Fibroblast of villous mesenchyme (primary cell): ENCODE measurements at regions not wholly inside any gene's neighbourhood (a gene's known extent, or its start where the extent isn't known, plus 50 kb on each side); places are given as distances from the start of the nearest gene placed in this dataset.

Experiments
- DNase-seq: peaks from one replicate; pipeline ENCODE4 v3.0.0-alpha.2; 2010; ENCODE audit warnings: low read depth
- H3K4me3 ChIP-seq: 2 replicates; pipeline ENCODE4 v1.5.1; 2011; ENCODE audit warnings: low read depth, mild to moderate bottlenecking, low read length
- TF ChIP-seq, protein P1 (sequence below): IDR thresholded peaks from 2 replicates; pipeline ENCODE4 v1.5.1; 2012; ENCODE audit warnings: low read depth, mild to moderate bottlenecking, low read length; ENCODE audit not compliant: insufficient read depth

DNA sequence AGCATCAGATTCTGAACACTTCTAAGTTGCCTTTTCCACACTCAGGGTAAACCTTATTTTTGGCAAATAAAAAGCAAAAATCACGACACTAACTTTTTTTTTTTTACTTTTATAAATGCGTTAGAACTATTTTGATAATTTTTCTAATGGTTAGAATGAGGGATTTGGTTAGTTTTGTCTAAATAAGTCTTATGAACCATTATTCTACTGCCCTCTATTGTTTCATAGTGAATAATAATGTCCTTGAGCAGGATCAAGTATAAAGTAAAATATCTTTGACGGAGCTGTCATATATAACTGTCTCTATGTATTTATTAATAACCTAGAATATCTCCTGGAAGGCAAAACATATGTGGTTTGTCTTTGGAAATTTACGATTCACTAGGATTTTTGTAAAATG lies 631.8 kb downstream of the GABRG2 start:
- TF ChIP-seq, protein P1, sequence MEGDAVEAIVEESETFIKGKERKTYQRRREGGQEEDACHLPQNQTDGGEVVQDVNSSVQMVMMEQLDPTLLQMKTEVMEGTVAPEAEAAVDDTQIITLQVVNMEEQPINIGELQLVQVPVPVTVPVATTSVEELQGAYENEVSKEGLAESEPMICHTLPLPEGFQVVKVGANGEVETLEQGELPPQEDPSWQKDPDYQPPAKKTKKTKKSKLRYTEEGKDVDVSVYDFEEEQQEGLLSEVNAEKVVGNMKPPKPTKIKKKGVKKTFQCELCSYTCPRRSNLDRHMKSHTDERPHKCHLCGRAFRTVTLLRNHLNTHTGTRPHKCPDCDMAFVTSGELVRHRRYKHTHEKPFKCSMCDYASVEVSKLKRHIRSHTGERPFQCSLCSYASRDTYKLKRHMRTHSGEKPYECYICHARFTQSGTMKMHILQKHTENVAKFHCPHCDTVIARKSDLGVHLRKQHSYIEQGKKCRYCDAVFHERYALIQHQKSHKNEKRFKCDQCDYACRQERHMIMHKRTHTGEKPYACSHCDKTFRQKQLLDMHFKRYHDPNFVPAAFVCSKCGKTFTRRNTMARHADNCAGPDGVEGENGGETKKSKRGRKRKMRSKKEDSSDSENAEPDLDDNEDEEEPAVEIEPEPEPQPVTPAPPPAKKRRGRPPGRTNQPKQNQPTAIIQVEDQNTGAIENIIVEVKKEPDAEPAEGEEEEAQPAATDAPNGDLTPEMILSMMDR, result no peak
- no peak for DNase-seq
- no peak overlapping the region for H3K4me3 ChIP-seq

DNA sequence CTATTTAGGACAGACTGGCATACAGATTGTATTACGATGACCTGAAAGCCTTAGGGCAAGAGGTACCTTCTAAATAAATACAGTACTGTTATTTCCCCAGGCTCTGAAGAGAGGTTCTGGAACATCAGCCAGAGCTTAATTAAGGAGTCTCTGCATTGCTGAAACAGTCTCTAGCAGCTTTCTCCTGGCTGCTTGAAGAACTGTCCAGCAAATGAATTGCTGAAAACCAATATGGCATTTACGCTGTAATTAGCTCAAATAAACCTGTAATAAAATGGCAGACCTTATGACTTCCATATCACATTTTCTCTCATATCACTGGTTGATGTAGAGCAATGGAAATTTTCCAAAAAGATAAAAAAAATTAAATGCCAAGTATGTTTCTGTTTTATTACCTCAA lies 636.3 kb downstream of the GABRG2 start:
- DNase-seq, result no peak
- no peak overlapping the region for H3K4me3 ChIP-seq
- TF ChIP-seq, protein P1, result no peak

DNA sequence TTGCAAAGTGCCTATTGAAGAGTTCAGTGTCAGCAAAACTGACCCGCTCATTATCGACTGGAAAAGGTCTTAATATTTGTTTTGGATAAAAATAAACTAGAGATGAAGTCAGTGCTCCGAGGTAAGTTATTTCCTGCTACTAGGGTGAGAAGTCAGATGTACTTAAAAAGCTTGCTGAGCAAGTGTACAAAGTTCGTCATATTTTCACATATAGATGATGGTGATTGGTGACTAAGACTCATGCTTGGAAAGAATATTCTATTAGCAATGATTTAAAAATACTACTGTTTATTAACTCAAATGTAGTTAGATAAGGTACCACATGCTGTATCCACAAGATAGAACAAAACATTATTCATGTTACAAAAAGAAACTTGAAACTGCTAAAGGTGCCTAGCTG lies 643.7 kb downstream of the GABRG2 start:
- no peak overlapping the region for H3K4me3 ChIP-seq
- TF ChIP-seq, protein P1, result no peak
- DNase-seq, result no peak

DNA sequence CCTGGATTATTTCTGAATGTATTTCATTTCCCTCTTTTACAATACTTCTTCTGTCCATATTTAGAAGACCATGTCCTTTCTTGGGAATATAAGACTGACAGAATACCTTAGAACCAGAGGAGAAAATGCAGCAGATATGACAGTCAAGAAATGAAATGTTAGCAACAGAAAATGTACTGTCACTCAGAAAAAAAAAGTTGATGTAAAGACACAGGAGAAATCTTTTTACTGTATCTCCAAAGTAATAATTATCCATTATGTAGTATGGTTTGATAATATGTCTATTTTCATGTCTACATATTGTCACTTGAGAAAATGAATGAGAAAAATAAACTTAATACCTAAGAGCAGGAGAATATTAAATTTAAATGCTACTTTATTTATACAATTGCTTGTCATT lies 652.1 kb downstream of the GABRG2 start:
- no peak overlapping the region for H3K4me3 ChIP-seq
- TF ChIP-seq, protein P1, result no peak
- no peak for DNase-seq

DNA sequence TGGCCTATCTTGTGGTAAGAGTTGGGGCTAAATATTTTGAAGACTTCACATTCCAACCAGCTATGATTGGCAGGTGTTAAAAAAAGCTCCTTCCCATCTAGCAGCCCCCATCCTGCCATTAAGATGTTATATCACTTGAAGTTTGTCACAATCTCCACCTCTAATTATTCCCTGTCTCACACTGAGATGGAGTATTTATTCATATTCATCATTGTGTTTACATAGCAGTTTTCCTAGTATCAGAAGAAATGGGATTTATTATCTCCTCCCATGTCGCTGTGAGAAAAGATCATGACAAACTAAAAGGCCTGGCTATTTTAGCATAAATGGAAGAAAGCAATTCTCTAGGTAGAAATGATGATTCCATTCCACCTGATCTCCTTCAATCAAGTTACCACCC lies 653.6 kb downstream of the GABRG2 start:
- DNase-seq, result no peak
- TF ChIP-seq, protein P1, result no peak
- H3K4me3 ChIP-seq, result no peak overlapping the region

DNA sequence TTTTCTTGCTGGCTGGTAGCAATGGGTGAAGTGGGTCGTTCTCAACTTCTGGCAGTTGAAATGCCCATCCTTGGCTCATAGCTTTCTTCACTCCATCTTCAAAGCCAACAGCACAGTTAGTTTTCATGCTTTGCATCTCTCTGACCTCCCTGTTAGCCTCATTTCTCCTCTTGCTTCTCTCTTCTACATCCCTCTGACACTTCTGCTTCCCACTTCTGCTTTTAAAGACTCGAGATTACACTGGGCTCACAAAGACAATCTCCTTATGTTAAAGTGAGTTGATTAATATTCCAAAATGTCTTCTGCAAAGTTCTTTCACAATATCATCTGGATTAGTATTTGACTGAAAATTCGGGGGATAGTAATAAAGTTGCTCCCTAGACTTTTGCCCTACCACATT lies 684.8 kb upstream of the CCNG1 start:
- TF ChIP-seq, protein P1, result no peak
- no peak for DNase-seq
- H3K4me3 ChIP-seq, result no peak overlapping the region

DNA sequence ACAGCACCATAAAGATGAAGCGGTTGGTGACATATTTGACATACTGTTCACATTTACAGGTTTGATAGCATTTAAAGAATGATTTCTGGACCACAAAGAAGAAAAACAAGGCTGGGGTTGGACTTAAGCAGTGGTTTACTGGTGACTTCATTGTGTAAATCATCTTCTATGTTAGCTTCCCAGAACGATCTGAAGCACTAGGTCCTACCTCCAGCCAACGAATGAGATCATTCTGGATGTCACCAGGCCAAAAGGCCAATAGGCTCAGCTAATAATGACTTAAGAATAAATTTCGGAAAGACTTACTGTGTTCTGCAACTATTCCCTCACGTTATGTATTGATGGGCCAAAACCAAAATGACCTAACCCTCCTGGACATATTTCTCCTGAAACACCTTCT lies 675.3 kb upstream of the CCNG1 start:
- TF ChIP-seq, protein P1, result no peak
- no peak overlapping the region for H3K4me3 ChIP-seq
- DNase-seq, result no peak
